ENCODE measurements at regions not wholly inside any gene's neighbourhood (a gene's known extent, or its start where the extent isn't known, plus 50 kb on each side); places are given as distances from the start of the nearest gene placed in this dataset.

DNA sequence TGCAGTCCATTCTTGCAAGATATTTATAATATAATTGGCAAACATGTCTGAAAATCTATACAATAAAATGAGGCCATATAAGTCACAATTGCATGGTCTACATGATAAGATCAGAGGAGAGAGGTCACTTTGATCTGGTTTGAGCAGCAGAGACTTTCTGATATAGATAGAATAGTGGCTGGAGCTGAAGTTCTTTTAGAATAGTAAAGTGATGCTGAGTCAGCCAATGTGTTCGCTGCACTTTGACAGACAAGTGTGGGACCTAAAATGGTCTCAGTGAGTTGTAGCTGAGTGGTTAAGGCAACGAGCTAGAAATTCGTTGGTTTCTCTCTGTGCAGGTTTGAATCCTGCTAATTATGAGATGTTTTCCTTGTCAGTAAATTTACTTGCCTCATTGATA is 257.0 kb upstream of the C11orf87 start:
- DNase-seq (ENCODE audit: low read depth), result no peak

DNA sequence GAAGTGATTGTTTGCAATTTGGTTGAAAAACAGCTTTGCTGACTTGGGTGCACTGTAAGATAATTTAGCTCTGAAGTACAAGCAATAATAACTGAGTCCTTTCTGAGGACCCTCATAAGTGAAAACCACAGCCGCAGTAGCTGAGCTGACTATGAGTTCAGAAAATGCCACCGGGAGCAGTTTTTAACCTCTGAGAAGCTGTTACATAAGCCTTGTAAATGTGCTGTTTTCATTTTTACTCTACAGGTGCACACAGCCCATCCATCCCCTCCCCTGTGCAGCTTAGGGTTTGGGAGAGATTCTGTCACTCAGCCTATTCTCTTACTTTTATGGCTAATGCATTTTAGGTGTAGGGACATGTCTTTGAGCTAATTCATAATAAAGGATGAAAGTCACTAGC is 255.5 kb upstream of the C11orf87 start:
- no peak for DNase-seq (ENCODE audit: low read depth)

GRCh38 chr11:109173504-109173903 is 248.5 kb upstream of the C11orf87 start:
- no peak for DNase-seq (ENCODE audit: low read depth)

GRCh38 chr11:109184376-109184775 is 237.6 kb upstream of the C11orf87 start:
- no peak for DNase-seq (ENCODE audit: low read depth)

DNA sequence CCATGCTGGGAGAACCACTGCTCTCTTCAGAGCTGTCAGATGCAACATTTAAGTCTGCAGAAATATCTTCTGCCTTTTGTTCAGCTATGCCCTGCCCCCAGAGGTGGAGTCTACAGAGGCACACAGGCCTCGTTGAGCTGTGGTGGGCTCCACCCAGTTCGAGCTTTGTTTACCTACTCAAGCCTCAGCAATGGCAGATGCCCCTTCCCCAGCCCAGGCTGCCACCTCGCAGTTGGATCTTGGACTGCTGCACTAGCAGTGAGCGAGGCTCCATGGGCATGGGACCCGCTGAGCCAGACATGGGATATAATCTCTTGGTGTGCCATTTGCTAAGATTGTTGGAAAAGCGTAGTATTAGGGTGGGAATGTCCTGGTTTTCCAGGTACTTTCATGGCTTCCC is 229.1 kb upstream of the C11orf87 start:
- DNase-seq (ENCODE audit: low read depth), result no peak

- DNase-seq (ENCODE audit: low read depth), result no peak
Observed at GRCh38 chr11:109193880-109194279, 228.1 kb upstream of the C11orf87 start.

DNA sequence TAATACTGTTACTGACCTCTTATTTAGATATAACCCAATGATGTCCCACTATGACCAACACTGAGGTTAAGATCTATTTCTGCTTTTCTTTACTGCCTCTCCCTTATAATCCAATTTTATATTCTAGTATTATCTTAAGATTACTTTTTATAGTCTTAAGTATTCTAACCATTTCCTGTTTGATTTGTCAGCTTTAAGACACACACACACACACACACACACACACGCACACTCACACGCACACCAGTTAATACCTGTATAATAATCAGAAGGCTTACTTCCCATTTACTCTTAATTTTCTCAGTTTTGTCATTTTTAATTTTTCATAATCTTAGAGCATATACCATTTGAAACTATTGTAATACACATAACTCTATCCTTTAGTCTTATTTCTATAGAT is 226.0 kb upstream of the C11orf87 start:
- DNase-seq (ENCODE audit: low read depth), result peak; percentile 18

DNA sequence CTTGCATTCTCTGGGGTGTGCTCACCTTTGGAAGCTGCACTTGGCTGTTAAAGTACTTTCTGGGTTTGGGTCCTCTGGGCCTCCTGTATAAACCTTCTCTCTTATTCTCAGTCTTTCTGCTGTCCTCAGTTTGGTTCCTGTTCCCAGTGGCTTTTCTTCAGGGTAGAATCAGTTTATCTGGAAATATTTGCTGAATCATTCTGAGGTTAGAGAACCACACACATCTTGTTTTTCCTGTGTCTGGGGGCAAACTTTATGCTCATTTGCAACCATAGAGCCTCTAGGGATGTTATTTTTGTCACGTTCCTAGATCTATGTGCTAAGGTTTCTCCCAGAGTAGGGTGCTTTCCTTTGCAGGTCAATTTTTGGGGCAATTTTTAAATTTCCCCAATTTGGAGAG is 224.3 kb upstream of the C11orf87 start:
- peak; percentile 64 for DNase-seq (ENCODE audit: low read depth)

GRCh38 chr11:109203176-109203575 is 218.8 kb upstream of the C11orf87 start:
- no peak for DNase-seq (ENCODE audit: low read depth)

DNA sequence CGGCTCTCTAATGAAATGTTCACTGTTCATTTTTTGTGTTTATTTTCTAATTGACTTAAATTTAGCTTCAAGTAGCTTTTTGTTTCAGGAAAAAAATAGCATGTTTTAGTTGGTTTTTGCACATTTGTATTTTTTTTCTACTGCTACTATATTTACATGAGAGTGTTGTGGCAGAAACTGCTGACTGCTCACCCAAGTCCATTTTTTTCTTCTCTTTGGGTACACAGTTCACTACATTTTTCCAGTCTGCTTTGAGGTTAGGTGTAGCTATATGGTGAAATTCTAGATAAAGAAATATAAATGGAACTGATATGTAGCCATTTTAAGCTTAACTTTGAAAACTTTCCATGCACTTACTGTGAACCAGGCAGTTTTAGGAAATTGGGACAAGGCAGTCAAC is 216.7 kb upstream of the C11orf87 start:
- no peak for DNase-seq (ENCODE audit: low read depth)

- DNase-seq (ENCODE audit: low read depth), result no peak
Observed at GRCh38 chr11:109208121-109208520, 213.9 kb upstream of the C11orf87 start.

GRCh38 chr11:109209572-109209971 is 212.4 kb upstream of the C11orf87 start:
- DNase-seq (ENCODE audit: low read depth), result no peak

- DNase-seq (ENCODE audit: low read depth), result no peak
Observed at GRCh38 chr11:109221190-109221589, 200.8 kb upstream of the C11orf87 start.

GRCh38 chr11:109222761-109223160 is 199.2 kb upstream of the C11orf87 start:
- DNase-seq (ENCODE audit: low read depth), result no peak

- no peak for DNase-seq (ENCODE audit: low read depth)
Observed at GRCh38 chr11:109223451-109223850, 198.5 kb upstream of the C11orf87 start.

GRCh38 chr11:109229682-109230081 is 192.3 kb upstream of the C11orf87 start:
- peak; percentile 22 for DNase-seq (ENCODE audit: low read depth)

DNA sequence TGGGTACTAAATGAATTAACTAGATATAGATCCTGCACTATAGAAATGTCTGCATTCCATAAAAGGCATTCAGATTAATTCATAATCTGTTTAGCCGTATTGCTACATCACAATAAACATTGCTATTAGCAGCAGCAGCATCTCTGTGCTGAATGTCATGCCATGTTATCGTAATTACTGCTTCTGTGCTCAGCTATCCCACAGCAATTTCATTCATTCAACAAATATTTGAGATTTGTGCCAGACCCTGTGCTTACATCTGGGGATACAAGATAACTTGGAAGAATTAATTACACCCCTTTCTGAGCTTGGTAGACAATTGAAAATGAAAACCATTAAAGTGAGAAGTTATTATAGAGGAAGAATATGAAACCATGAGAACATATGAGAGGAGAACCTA is 185.8 kb upstream of the C11orf87 start:
- no peak for DNase-seq (ENCODE audit: low read depth)

- DNase-seq (ENCODE audit: low read depth), result peak; percentile 30
Observed at GRCh38 chr11:109236696-109237095, 185.3 kb upstream of the C11orf87 start.

- DNase-seq (ENCODE audit: low read depth), result no peak
Observed at GRCh38 chr11:109237636-109238035, 184.4 kb upstream of the C11orf87 start.

GRCh38 chr11:109241988-109242536 is 179.9 kb upstream of the C11orf87 start:
- DNase-seq (ENCODE audit: low read depth), result peak; percentile 7

GRCh38 chr11:109247071-109247470 is 174.9 kb upstream of the C11orf87 start:
- peak; percentile 21 for DNase-seq (ENCODE audit: low read depth)

- no peak for DNase-seq (ENCODE audit: low read depth)
Observed at GRCh38 chr11:109249597-109249996, 172.4 kb upstream of the C11orf87 start.

DNA sequence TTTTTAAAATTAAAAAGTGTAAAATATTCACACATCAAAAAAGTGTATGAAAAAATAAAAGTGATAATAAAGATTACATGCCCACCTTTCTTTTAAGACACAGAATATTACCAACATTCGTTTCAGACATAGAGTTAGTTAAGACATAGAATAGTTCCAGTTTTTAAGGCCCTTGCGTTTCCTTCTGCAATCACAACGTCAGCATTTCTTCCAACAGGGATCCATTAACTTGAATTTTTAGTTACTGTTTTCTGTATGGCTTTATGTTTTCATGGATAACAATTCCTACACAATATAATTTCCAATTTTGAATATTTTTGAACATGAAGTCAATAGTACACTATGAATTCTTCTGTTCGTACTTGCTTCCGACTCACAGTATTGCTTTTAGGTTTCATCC is 170.8 kb upstream of the C11orf87 start:
- no peak for DNase-seq (ENCODE audit: low read depth)

DNA sequence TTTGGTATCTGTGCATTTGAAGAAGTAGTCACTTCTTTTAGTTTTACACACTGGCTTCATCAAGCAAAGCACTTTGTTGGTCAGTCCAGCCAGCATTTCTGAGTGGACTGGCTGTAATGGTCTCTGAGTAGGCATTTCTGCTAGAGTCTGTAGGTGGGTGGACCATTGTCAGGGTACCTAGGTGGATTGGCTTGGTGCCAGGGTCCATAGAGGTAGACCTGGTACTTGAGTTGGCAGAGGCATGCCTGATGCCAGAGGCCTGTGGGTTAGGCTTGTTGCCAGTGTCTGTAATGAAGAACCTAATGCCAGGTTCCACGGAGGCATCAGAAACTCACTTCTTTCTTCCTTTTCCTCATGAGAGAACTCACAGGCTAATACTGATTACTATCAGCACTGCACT is 157.9 kb upstream of the C11orf87 start:
- no peak for DNase-seq (ENCODE audit: low read depth)
